ENCODE measurements at regions not wholly inside any gene's neighbourhood (a gene's known extent, or its start where the extent isn't known, plus 50 kb on each side); places are given as distances from the start of the nearest gene placed in this dataset.

GRCh38 chr7:157488966-157489365 lies 152.2 kb downstream of the DNAJB6 start:
- no peaks in the 10 kb centered on the region for H3K27me3 ChIP-seq (replicated peaks; ENCODE audit: control insufficient read depth, insufficient read depth, low read length)
- H3K4me3 Mint-ChIP-seq (ENCODE audit: unreplicated experiment): no peak overlapping the region
- no peaks in the 10 kb centered on the region for H3K36me3 Mint-ChIP-seq (ENCODE audit: insufficient read depth, unreplicated experiment)
- no peak overlapping the region for H3K27ac Mint-ChIP-seq (ENCODE audit: unreplicated experiment)
- H3K9me3 Mint-ChIP-seq (ENCODE audit: unreplicated experiment): peaks cover 18% of the 10 kb centered on the region
- no peaks in the 10 kb centered on the region for H3K4me1 Mint-ChIP-seq (ENCODE audit: low read depth, unreplicated experiment)
- no peak overlapping the region for H3K4me3 ChIP-seq (ENCODE audit: low read depth, low read length)
- H3K9me3 ChIP-seq: peaks cover 8% of the 10 kb centered on the region; the same call in 1 of the 2 replicates
- intact Hi-C loops (cut with micrococcal nuclease; ENCODE audit: unreplicated experiment): no loop called here
- POLR2A ChIA-PET: no interaction called here
- no peak for DNase-seq
- CTCF ChIA-PET: no interaction called here
- peaks cover 2% of the 10 kb centered on the region for H3K27me3 Mint-ChIP-seq (ENCODE audit: insufficient read depth, unreplicated experiment)
- H3K36me3 ChIP-seq (ENCODE audit: control insufficient read depth, insufficient read depth, low read length): no peaks in the 10 kb centered on the region
- BruUV-seq (replicated peaks): no TSS peak
- no peak for TF ChIP-seq CTCF (IDR thresholded peaks at IDR 0.05; ENCODE audit: insufficient read depth in 1 of 2, low read depth in 1 of 2, low read length in 1 of 2, severe bottlenecking in 1 of 2, unreplicated experiment in 1 of 2)
- no peaks in the 10 kb centered on the region for H3K4me1 ChIP-seq

All from Caco-2 (cell line).